ENCODE measurements at regions not wholly inside any gene's neighbourhood (a gene's known extent, or its start where the extent isn't known, plus 50 kb on each side); places are given as distances from the start of the nearest gene placed in this dataset.

GRCh38 chr2:228916416-228917090 is 354.5 kb downstream of the PID1 start:
- TF ChIP-seq CTCF (IDR thresholded peaks at IDR 0.05): no peak
- TF ChIP-seq POLR2A (IDR thresholded peaks at IDR 0.05): no peak
